OCI-LY7 (cell line): ENCODE measurements at regions not wholly inside any gene's neighbourhood (a gene's known extent, or its start where the extent isn't known, plus 50 kb on each side); places are given as distances from the start of the nearest gene placed in this dataset.

Source experiments
- EZH2phosphoT487 ChIP-seq: fragments of 200-600 bp; sonication (generic); IDR thresholded peaks from 2 replicates; pipeline ENCODE4 v1.6.1; 2018; ENCODE audit warnings: low read depth, borderline replicate concordance, mild to moderate bottlenecking, mixed run types, antibody characterized with exemption, low read length, moderate library complexity, mixed read lengths
- TF ChIP-seq, protein P1 (sequence below): fragments of 200-600 bp; sonication (generic); conservative IDR thresholded peaks from 2 replicates; pipeline ENCODE4 v1.5.1; 2014; ENCODE audit warnings: mild to moderate bottlenecking, antibody characterized with exemption, low read length, moderate library complexity, mixed read lengths

- TF ChIP-seq, protein P1, sequence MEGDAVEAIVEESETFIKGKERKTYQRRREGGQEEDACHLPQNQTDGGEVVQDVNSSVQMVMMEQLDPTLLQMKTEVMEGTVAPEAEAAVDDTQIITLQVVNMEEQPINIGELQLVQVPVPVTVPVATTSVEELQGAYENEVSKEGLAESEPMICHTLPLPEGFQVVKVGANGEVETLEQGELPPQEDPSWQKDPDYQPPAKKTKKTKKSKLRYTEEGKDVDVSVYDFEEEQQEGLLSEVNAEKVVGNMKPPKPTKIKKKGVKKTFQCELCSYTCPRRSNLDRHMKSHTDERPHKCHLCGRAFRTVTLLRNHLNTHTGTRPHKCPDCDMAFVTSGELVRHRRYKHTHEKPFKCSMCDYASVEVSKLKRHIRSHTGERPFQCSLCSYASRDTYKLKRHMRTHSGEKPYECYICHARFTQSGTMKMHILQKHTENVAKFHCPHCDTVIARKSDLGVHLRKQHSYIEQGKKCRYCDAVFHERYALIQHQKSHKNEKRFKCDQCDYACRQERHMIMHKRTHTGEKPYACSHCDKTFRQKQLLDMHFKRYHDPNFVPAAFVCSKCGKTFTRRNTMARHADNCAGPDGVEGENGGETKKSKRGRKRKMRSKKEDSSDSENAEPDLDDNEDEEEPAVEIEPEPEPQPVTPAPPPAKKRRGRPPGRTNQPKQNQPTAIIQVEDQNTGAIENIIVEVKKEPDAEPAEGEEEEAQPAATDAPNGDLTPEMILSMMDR, result no peak
- TF ChIP-seq EZH2phosphoT487, result no peak
These were observed 50.5 kb upstream of the TSKU start for GRCh38 chr11:76732643-76733042.
